Skin epidermis (tissue), 12 donors: ENCODE measurements at regions not wholly inside any gene's neighbourhood (a gene's known extent, or its start where the extent isn't known, plus 50 kb on each side); places are given as distances from the start of the nearest gene placed in this dataset.

Experiments used
- H3K27ac ChIP-seq, 21 experiments: fragments of 200-600 bp; sonication (generic) in 11 of 21; one replicate each; pipeline ENCODE4 v1.5.0; 2020; ENCODE audit warnings: mild to moderate bottlenecking in 3 of 21, inconsistent platforms in 2 of 21, moderate library complexity in 2 of 21
- H3K4me3 ChIP-seq, 7 experiments: fragments of 200-600 bp; sonication (generic) in 2 of 7; one replicate each; pipeline ENCODE4 v1.5.0; 2020; ENCODE audit warnings: inconsistent platforms in 2 of 7, mild to moderate bottlenecking in 2 of 7, moderate library complexity in 1 of 7

GRCh38 chr21:35905963-35906345 is 154.4 kb downstream of the SETD4 start:
- Histone ChIP-seq H3K4me3 (no peak overlapping the region), H3K27ac (peak overlapping the region in 8 of 21 experiments; percentile 42 to 76 (median 65))

- H3K4me3 ChIP-seq, result no peak overlapping the region
- peak overlapping the region in 14 of 21 experiments; percentile 2 to 76 (median 56) for H3K27ac ChIP-seq
Measured at GRCh38 chr21:35905096-35905962, 155.0 kb downstream of the SETD4 start.

GRCh38 chr21:35900539-35900938 is 159.8 kb downstream of the SETD4 start:
- Histone ChIP-seq H3K4me3 (no peak overlapping the region), H3K27ac (no peak overlapping the region)

- Histone ChIP-seq H3K4me3 (no peak overlapping the region), H3K27ac (no peak overlapping the region)
Measured at GRCh38 chr21:35896060-35896459, 164.3 kb downstream of the SETD4 start.

- no peak overlapping the region for H3K27ac ChIP-seq
- H3K4me3 ChIP-seq, result no peak overlapping the region
Measured at GRCh38 chr21:35895598-35895997, 164.7 kb downstream of the SETD4 start.

GRCh38 chr21:35893156-35893555 is 167.2 kb downstream of the SETD4 start:
- Histone ChIP-seq H3K4me3 (no peak overlapping the region), H3K27ac (no peak overlapping the region)

GRCh38 chr21:35886887-35887286 is 173.4 kb downstream of the SETD4 start:
- H3K4me3 ChIP-seq, result no peak overlapping the region
- no peak overlapping the region for H3K27ac ChIP-seq

GRCh38 chr21:35885942-35886541 is 174.3 kb downstream of the SETD4 start:
- no peak overlapping the region for H3K27ac ChIP-seq
- H3K4me3 ChIP-seq, result no peak overlapping the region

GRCh38 chr21:35882791-35883240 is 177.5 kb downstream of the SETD4 start:
- no peak overlapping the region for H3K4me3 ChIP-seq
- H3K27ac ChIP-seq, result peak overlapping the region in 1 of 21 experiments; percentile 18

GRCh38 chr21:35873441-35873840 is 186.9 kb downstream of the SETD4 start:
- Histone ChIP-seq H3K27ac (peak overlapping the region in 1 of 21 experiments; percentile 63), H3K4me3 (no peak overlapping the region)

- no peak overlapping the region for H3K27ac ChIP-seq
- no peak overlapping the region for H3K4me3 ChIP-seq
Measured at GRCh38 chr21:35871906-35872305, 188.4 kb downstream of the SETD4 start.

- Histone ChIP-seq H3K27ac (no peak overlapping the region), H3K4me3 (no peak overlapping the region)
Measured at GRCh38 chr21:35868869-35869223, 191.5 kb downstream of the SETD4 start.

- no peak overlapping the region for H3K4me3 ChIP-seq
- H3K27ac ChIP-seq, result no peak overlapping the region
Measured at GRCh38 chr21:35868005-35868868, 192.1 kb downstream of the SETD4 start.

- H3K4me3 ChIP-seq, result no peak overlapping the region
- H3K27ac ChIP-seq, result no peak overlapping the region
Measured at GRCh38 chr21:35864039-35864438, 196.3 kb downstream of the SETD4 start.

- no peak overlapping the region for H3K4me3 ChIP-seq
- H3K27ac ChIP-seq, result no peak overlapping the region
Measured at GRCh38 chr21:35862969-35863368, 197.4 kb downstream of the SETD4 start.

- Histone ChIP-seq H3K4me3 (no peak overlapping the region), H3K27ac (no peak overlapping the region)
Measured at GRCh38 chr21:35861661-35862060, 198.7 kb downstream of the SETD4 start.

GRCh38 chr21:35860189-35860869 is 200.0 kb downstream of the SETD4 start:
- Histone ChIP-seq H3K27ac (no peak overlapping the region), H3K4me3 (no peak overlapping the region)

- H3K4me3 ChIP-seq, result no peak overlapping the region
- no peak overlapping the region for H3K27ac ChIP-seq
Measured at GRCh38 chr21:35859677-35860076, 200.6 kb downstream of the SETD4 start.

GRCh38 chr21:35857095-35857494 is 203.2 kb downstream of the SETD4 start:
- no peak overlapping the region for H3K4me3 ChIP-seq
- H3K27ac ChIP-seq, result no peak overlapping the region

GRCh38 chr21:35855484-35855883 is 204.8 kb downstream of the SETD4 start:
- H3K4me3 ChIP-seq, result no peak overlapping the region
- H3K27ac ChIP-seq, result no peak overlapping the region
